ENCODE measurements at regions not wholly inside any gene's neighbourhood (a gene's known extent, or its start where the extent isn't known, plus 50 kb on each side); places are given as distances from the start of the nearest gene placed in this dataset.

- Histone ChIP-seq H3K27ac (no peak overlapping the region), H3K27me3 (no peaks in the 10 kb centered on the region), H3K4me3 (no peak overlapping the region), H3K4me1 (no peaks in the 10 kb centered on the region), H3K9me3 (no peaks in the 10 kb centered on the region), H3K36me3 (no peaks in the 10 kb centered on the region)
- intact Hi-C loops (cut with DNase I), result no loop called here
- no peak for DNase-seq (ENCODE audit: low spot score in 2 of 2)
- TF ChIP-seq CTCF (IDR thresholded peaks at IDR 0.05), result no peak
Observed at GRCh38 chrX:94515009-94515408, 841.0 kb downstream of the FAM133A start.

GRCh38 chrX:94524867-94525266 is 850.9 kb downstream of the FAM133A start:
- Histone ChIP-seq H3K36me3 (no peaks in the 10 kb centered on the region), H3K4me3 (no peak overlapping the region), H3K27ac (no peak overlapping the region), H3K9me3 (no peaks in the 10 kb centered on the region), H3K27me3 (no peaks in the 10 kb centered on the region), H3K4me1 (no peaks in the 10 kb centered on the region)
- intact Hi-C loops (cut with DNase I), result no loop called here
- DNase-seq (ENCODE audit: low spot score in 2 of 2), result no peak
- TF ChIP-seq CTCF (IDR thresholded peaks at IDR 0.05), result no peak

- intact Hi-C loops (cut with DNase I), result no loop called here
- H3K36me3 ChIP-seq, result no peaks in the 10 kb centered on the region
- no peak for TF ChIP-seq CTCF (IDR thresholded peaks at IDR 0.05)
Observed at GRCh38 chrX:94545722-94546121, 871.7 kb downstream of the FAM133A start.

GRCh38 chrX:94551831-94552230 is 877.8 kb downstream of the FAM133A start:
- Histone ChIP-seq H3K36me3 (no peaks in the 10 kb centered on the region), H3K4me3 (no peak overlapping the region), H3K9me3 (no peaks in the 10 kb centered on the region), H3K4me1 (no peaks in the 10 kb centered on the region), H3K27ac (no peak overlapping the region), H3K27me3 (no peaks in the 10 kb centered on the region)
- TF ChIP-seq CTCF (IDR thresholded peaks at IDR 0.05), result no peak
- DNase-seq (ENCODE audit: low spot score in 2 of 2), result no peak
- intact Hi-C loops (cut with DNase I), result no loop called here

More at GRCh38 chrX:94545722-94546121, 871.7 kb downstream of the FAM133A start:
- Histone ChIP-seq H3K27me3 (no peaks in the 10 kb centered on the region), H3K9me3 (no peaks in the 10 kb centered on the region), H3K27ac (no peak overlapping the region), H3K4me1 (no peaks in the 10 kb centered on the region), H3K4me3 (no peak overlapping the region)
- no peak for DNase-seq (ENCODE audit: low spot score in 2 of 2)

GRCh38 chrX:94560930-94561329 is 886.9 kb downstream of the FAM133A start:
- H3K27ac ChIP-seq, result no peak overlapping the region
- H3K27me3 ChIP-seq, result no peaks in the 10 kb centered on the region
- DNase-seq (ENCODE audit: low spot score in 2 of 2), result no peak
- no peaks in the 10 kb centered on the region for H3K4me1 ChIP-seq
- no peaks in the 10 kb centered on the region for H3K9me3 ChIP-seq
- no peak overlapping the region for H3K4me3 ChIP-seq
- intact Hi-C loops (cut with DNase I), result no loop called here
- no peak for TF ChIP-seq CTCF (IDR thresholded peaks at IDR 0.05)
- no peaks in the 10 kb centered on the region for H3K36me3 ChIP-seq

- no peaks in the 10 kb centered on the region for H3K36me3 ChIP-seq
- no peaks in the 10 kb centered on the region for H3K9me3 ChIP-seq
- intact Hi-C loops (cut with DNase I), result no loop called here
- TF ChIP-seq CTCF (IDR thresholded peaks at IDR 0.05), result peak in 1 of 3 experiments; percentile 6
- no peak for DNase-seq (ENCODE audit: low spot score in 2 of 2)
- H3K4me1 ChIP-seq, result no peaks in the 10 kb centered on the region
- H3K4me3 ChIP-seq, result no peak overlapping the region
- H3K27ac ChIP-seq, result no peak overlapping the region
- no peaks in the 10 kb centered on the region for H3K27me3 ChIP-seq
Observed at GRCh38 chrX:94576367-94577004, 902.5 kb downstream of the FAM133A start.

Measured in ascending aorta (tissue), 2 donors.